ENCODE measurements at regions not wholly inside any gene's neighbourhood (a gene's known extent, or its start where the extent isn't known, plus 50 kb on each side); places are given as distances from the start of the nearest gene placed in this dataset.

DNA sequence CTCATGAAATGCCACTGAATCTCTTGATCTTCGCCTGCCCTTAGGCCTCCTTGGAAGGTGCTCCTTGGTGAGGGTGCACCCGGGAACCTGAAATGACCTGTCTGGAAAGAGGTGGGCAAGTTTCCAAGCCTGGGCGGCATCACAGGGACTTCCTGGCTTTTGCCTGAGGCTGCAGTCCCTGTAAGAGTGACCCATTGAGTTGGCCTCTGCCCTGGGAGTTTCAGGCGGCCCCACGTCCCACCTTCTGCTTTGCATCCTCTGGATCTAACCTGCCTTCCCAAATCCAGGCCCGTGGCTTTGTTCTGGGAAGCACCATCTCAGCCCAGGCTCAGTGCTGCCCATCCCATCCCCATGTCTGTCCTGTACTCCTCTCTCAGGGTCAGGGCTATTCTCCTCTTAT, 356.4 kb downstream of the RPS24 start:
- no peak overlapping the region for H3K27ac ChIP-seq
- H3K4me3 ChIP-seq = no peak overlapping the region
- DNase-seq (ENCODE audit: low spot score) = no peak
- TF ChIP-seq, protein P1, sequence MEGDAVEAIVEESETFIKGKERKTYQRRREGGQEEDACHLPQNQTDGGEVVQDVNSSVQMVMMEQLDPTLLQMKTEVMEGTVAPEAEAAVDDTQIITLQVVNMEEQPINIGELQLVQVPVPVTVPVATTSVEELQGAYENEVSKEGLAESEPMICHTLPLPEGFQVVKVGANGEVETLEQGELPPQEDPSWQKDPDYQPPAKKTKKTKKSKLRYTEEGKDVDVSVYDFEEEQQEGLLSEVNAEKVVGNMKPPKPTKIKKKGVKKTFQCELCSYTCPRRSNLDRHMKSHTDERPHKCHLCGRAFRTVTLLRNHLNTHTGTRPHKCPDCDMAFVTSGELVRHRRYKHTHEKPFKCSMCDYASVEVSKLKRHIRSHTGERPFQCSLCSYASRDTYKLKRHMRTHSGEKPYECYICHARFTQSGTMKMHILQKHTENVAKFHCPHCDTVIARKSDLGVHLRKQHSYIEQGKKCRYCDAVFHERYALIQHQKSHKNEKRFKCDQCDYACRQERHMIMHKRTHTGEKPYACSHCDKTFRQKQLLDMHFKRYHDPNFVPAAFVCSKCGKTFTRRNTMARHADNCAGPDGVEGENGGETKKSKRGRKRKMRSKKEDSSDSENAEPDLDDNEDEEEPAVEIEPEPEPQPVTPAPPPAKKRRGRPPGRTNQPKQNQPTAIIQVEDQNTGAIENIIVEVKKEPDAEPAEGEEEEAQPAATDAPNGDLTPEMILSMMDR (IDR thresholded peaks at IDR 0.05) = no peak

DNA sequence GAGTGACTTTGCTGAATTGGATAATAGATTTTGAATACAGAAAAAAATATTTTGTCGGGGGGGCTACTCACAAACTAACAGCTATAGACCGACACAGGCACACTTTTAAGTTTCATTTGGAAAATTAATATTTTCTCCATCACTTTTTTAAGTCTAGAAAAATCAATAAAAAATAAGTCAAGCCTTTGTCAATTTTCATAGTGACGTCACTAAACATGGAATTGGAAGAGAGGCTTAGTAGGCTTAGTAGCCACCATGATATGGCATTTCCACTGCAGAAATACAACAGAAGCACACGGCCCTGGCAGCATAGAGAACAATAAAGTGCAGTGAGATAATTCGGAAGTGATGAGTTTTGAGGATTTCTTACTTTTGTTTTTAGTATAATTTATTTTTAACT, 357.2 kb downstream of the RPS24 start:
- H3K27ac ChIP-seq = no peak overlapping the region
- TF ChIP-seq, protein P1 (IDR thresholded peaks at IDR 0.05) = no peak
- no peak for DNase-seq (ENCODE audit: low spot score)
- H3K4me3 ChIP-seq = no peak overlapping the region

DNA sequence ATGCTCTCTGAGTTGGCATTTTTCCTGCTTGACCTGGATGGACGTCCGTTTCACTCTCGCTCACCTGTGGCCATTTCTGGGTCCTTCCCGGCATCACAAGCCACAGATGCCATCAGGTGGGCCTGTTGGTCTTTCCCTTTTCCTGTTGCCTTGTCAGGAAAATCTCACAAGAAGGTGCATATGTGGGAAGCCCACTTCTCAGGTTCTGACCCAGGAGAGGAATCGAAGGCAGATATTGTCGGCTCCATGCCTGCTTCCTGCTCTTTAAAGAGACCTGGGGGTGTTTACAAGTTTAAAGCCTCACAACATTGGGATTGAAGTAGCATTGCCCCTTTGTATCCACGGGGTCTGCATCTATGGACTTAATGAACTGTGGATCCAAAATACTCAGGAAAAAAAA, 357.9 kb downstream of the RPS24 start:
- no peak for DNase-seq (ENCODE audit: low spot score)
- TF ChIP-seq, protein P1 (IDR thresholded peaks at IDR 0.05) = no peak
- no peak overlapping the region for H3K27ac ChIP-seq

DNA sequence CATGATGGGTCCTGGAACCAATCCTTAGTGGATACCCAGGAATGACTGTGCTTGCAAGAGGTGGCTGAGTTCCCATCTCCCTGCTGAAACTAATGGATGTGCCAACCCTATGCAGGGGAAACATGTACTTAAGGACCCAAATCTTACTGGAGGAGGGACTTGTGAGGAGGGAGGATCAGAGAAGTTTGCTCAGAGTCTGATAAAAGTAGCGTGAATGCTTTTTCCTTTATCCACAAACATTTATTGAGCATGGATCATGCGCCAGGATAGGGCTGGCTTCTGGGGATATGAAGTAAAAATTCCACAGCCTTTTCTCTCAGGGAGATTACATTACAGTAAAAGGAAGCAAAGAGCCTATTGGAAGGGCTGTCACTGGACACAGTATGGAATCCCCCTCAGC, 358.5 kb downstream of the RPS24 start:
- no peak overlapping the region for H3K27ac ChIP-seq
- TF ChIP-seq, protein P1 (IDR thresholded peaks at IDR 0.05) = no peak
- DNase-seq (ENCODE audit: low spot score) = no peak
- H3K4me3 ChIP-seq = no peak overlapping the region

More for the DNA sequence above, 357.9 kb downstream of the RPS24 start:
- H3K4me3 ChIP-seq = no peak overlapping the region

DNA sequence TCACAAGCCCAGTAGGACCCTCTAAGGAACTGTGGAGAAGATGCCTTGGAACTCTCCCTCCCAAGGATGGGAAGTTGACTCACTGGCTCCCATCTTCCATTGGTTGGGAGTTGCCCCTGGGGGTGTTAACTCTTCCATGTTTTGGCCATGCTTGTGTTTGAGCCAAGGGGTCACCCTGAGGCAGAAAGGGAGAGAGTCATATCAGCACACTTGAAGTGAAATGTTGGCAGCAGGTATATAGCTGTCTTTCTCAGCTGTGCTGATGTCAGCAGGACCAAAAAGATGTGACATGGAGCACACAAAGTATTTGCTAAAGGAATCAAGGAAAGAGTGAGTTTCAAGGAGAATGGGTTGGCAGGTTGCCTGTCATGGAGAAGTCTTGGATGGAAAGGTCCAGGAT, 359.4 kb downstream of the RPS24 start:
- Histone ChIP-seq H3K27ac (no peak overlapping the region), H3K4me3 (no peak overlapping the region)
- TF ChIP-seq, protein P1 (IDR thresholded peaks at IDR 0.05) = no peak
- DNase-seq (ENCODE audit: low spot score) = no peak

DNA sequence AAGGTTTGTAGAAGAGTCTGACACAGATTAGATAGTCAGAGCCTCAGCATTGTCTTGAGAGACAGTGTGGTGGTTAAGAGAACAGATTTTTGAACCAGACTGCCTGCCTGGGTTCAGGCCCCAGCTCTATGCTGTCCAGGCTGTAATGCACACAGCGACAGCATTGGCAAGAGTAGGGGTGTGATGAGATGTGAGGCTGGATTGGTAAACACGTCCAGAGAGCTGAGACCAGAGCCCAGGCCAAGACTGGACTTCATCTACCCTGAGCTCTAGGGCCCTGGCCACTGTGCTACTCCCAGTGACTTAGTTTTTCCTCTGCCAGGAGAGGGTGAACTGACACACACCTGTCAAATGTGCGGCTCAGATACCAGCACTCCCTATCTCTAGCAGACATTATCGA, 360.4 kb downstream of the RPS24 start:
- DNase-seq (ENCODE audit: low spot score) = no peak
- TF ChIP-seq, protein P1 (IDR thresholded peaks at IDR 0.05) = no peak
- no peak overlapping the region for H3K4me3 ChIP-seq
- no peak overlapping the region for H3K27ac ChIP-seq

DNA sequence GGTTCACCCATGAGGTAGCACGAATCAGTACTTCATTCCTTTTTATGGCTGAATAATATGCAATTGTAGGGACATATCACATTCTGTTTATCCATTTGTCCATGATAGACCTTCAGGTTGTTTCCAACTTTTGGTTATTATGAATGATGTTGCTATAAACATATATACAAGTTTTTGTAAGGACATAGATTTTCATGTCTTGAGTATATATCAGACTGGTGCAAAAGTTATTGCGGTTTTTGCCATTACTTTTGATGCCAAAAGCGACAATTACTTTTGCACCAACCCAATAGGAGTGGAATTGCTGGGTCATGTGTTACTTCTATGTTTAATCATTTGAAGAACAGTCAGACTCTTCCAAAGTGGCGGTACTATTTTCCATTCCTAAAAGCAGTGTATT, 361.5 kb downstream of the RPS24 start:
- no peak for DNase-seq (ENCODE audit: low spot score)
- TF ChIP-seq, protein P1 (IDR thresholded peaks at IDR 0.05) = no peak
- no peak overlapping the region for H3K4me3 ChIP-seq
- no peak overlapping the region for H3K27ac ChIP-seq

Measured in coronary artery (tissue), 2 donors.